Mesenchymal stem cell (in vitro differentiated cells and primary cell): ENCODE measurements at regions not wholly inside any gene's neighbourhood (a gene's known extent, or its start where the extent isn't known, plus 50 kb on each side); places are given as distances from the start of the nearest gene placed in this dataset.

Experiments used
- DNase-seq: peaks from one replicate; pipeline ENCODE4 v3.0.0-alpha.2; 2013
- H2AFZ ChIP-seq: one replicate; pipeline ENCODE4 v1.6.1; 2013; ENCODE audit warnings: low read depth, mild to moderate bottlenecking, control low read depth, inconsistent platforms, low read length, moderate library complexity
- H2AK5ac ChIP-seq: 2 replicates; pipeline ENCODE4 v1.6.1; 2013; ENCODE audit warnings: low read length, moderate library complexity, mild to moderate bottlenecking, inconsistent platforms; ENCODE audit not compliant: severe bottlenecking
- H2BK120ac ChIP-seq: one replicate; pipeline ENCODE4 v1.6.1; 2013; ENCODE audit warnings: low read depth, mild to moderate bottlenecking, inconsistent platforms, low read length, moderate library complexity
- H2BK12ac ChIP-seq, 2 experiments: one replicate each; pipeline ENCODE4 v1.6.1; 2013; ENCODE audit warnings: inconsistent platforms in 2 of 2, low read length in 2 of 2, mild to moderate bottlenecking in 2 of 2, moderate library complexity in 2 of 2, control low read depth in 1 of 2
- H2BK15ac ChIP-seq: one replicate; pipeline ENCODE4 v1.6.1; 2013; ENCODE audit warnings: mild to moderate bottlenecking, low read depth, inconsistent platforms; ENCODE audit not compliant: poor library complexity, severe bottlenecking
- H2BK5ac ChIP-seq: 2 replicates; pipeline ENCODE4 v1.6.1; 2013; ENCODE audit warnings: low read depth, mild to moderate bottlenecking, low read length, control low read depth, inconsistent platforms; ENCODE audit not compliant: poor library complexity, severe bottlenecking
- H3K14ac ChIP-seq, 2 experiments: one replicate each; pipeline ENCODE4 v1.6.1; 2013; ENCODE audit warnings: inconsistent platforms in 2 of 2, low read length in 2 of 2, control low read depth in 1 of 2, mild to moderate bottlenecking in 1 of 2, moderate library complexity in 1 of 2
- H3K18ac ChIP-seq, 2 experiments: one replicate each; pipeline ENCODE4 v1.6.1; 2013; ENCODE audit warnings: inconsistent platforms in 2 of 2, low read length in 2 of 2, control low read depth in 1 of 2, low read depth in 1 of 2, mild to moderate bottlenecking in 1 of 2
- H3K23ac ChIP-seq, 2 experiments: one replicate each; pipeline ENCODE4 v1.6.1; 2013; ENCODE audit warnings: inconsistent platforms in 2 of 2, low read length in 2 of 2, mild to moderate bottlenecking in 2 of 2, moderate library complexity in 2 of 2, control low read depth in 1 of 2
- H3K27ac ChIP-seq: 2 replicates; pipeline ENCODE4 v1.5.1; 2013; ENCODE audit warnings: mild to moderate bottlenecking, moderate library complexity, low read length, control low read depth, inconsistent platforms; ENCODE audit not compliant: poor library complexity, severe bottlenecking
- H3K27me3 ChIP-seq, 2 experiments: 2 replicates each; pipeline versions ENCODE4 v1.6.1 to v1.7.0; 2013; ENCODE audit warnings: low read length in 2 of 2, mild to moderate bottlenecking in 2 of 2, moderate library complexity in 2 of 2, control low read depth in 1 of 2, inconsistent platforms in 1 of 2; ENCODE audit not compliant: control insufficient read depth in 1 of 2, insufficient read depth in 1 of 2
- H3K36me3 ChIP-seq, 2 experiments: 2 replicates each; pipeline versions ENCODE4 v1.6.1 to v1.7.0; 2013; ENCODE audit warnings: low read length in 2 of 2, control low read depth in 1 of 2, inconsistent platforms in 1 of 2, low read depth in 1 of 2, mild to moderate bottlenecking in 1 of 2; ENCODE audit not compliant: insufficient read depth in 2 of 2, control insufficient read depth in 1 of 2
- H3K4ac ChIP-seq, 2 experiments: one replicate each; pipeline ENCODE4 v1.6.1; 2013; ENCODE audit warnings: inconsistent platforms in 2 of 2, low read length in 2 of 2, mild to moderate bottlenecking in 2 of 2, moderate library complexity in 2 of 2, control low read depth in 1 of 2, low read depth in 1 of 2
- H3K4me1 ChIP-seq: 2 replicates; pipeline ENCODE4 v1.6.1; 2013; ENCODE audit warnings: low read depth, low read length, control low read depth; ENCODE audit not compliant: control insufficient read depth, insufficient read depth
- H3K4me2 ChIP-seq: 2 replicates; pipeline ENCODE4 v1.6.1; 2013; ENCODE audit warnings: low read length, mild to moderate bottlenecking, inconsistent platforms; ENCODE audit not compliant: poor library complexity, severe bottlenecking
- H3K4me3 ChIP-seq, 2 experiments: 2 replicates each; pipeline versions ENCODE4 v1.5.1 to v1.7.0; 2013; ENCODE audit warnings: low read length in 2 of 2, mild to moderate bottlenecking in 2 of 2, control low read depth in 1 of 2, low read depth in 1 of 2; ENCODE audit not compliant: insufficient read depth in 1 of 2
- H3K79me1 ChIP-seq: replicated peaks from 2 replicates; pipeline ENCODE4 v1.6.1; 2013; ENCODE audit warnings: mild to moderate bottlenecking, control low read depth, low read length, inconsistent platforms; ENCODE audit not compliant: poor library complexity, severe bottlenecking
- H3K9ac ChIP-seq: 2 replicates; pipeline ENCODE4 v1.7.0; 2013; ENCODE audit warnings: mild to moderate bottlenecking, low read length, moderate library complexity
- H3K9me3 ChIP-seq: 2 replicates; pipeline ENCODE4 v1.7.0; 2013; ENCODE audit warnings: mild to moderate bottlenecking, low read length; ENCODE audit not compliant: control insufficient read depth
- H4K8ac ChIP-seq: one replicate; pipeline ENCODE4 v1.6.1; 2013; ENCODE audit warnings: inconsistent platforms, mild to moderate bottlenecking, low read length, moderate library complexity
- H4K91ac ChIP-seq: one replicate; pipeline ENCODE4 v1.6.1; 2013; ENCODE audit warnings: mild to moderate bottlenecking, low read length, inconsistent platforms
- WGBS: methylation state at CpG from one replicate; pipeline ENCODE4 v1.1.7; 2013; ENCODE audit warnings: mixed read lengths; 5-methylcytosine and 5-hydroxymethylcytosine counted together

DNA sequence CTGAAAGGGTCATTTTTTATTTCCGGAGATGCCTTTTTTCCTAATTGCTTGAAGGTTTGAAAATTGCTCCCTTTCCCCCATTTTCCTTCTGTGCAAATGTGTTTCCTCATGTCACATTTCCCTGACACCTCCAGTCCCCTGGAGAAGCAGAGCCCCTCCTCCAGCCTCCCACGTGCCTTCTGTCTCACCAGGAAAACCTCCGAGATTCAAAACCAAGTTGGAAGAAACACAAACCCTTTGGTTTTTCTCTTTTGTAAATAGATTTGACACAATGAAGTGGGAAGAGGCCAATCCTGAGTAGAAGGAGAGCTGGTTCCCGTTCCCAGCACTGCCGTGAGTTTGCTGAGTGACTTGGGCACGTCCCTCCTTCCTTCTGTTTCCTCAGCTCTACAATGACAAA, 125.4 kb upstream of the MYCN start:
- Histone ChIP-seq H4K8ac (no peak overlapping the region), H3K79me1 (no peaks in the 10 kb centered on the region), H3K36me3 (no peaks in the 10 kb centered on the region), H3K27me3 (peaks cover 20 to 21% of the 10 kb centered on the region in 2 experiments), H2BK12ac (no peak overlapping the region), H3K4ac (no peak overlapping the region), H3K4me2 (no peak overlapping the region), H3K27ac (no peak overlapping the region), H2AFZ (no peak overlapping the region), H4K91ac (no peak overlapping the region), H3K23ac (no peak overlapping the region), H3K18ac (no peak overlapping the region), H3K9me3 (peaks cover 2% of the 10 kb centered on the region), H2BK15ac (no peak overlapping the region), H3K4me1 (peaks cover 25% of the 10 kb centered on the region), H3K4me3 (no peak overlapping the region), H2BK5ac (no peak overlapping the region), H3K14ac (no peak overlapping the region), H2BK120ac (no peak overlapping the region), H3K9ac (no peak overlapping the region), H2AK5ac (no peak overlapping the region)
- 24% methylated on average over 4 of the region's 6 CpGs for WGBS
- DNase-seq = no peak

DNA sequence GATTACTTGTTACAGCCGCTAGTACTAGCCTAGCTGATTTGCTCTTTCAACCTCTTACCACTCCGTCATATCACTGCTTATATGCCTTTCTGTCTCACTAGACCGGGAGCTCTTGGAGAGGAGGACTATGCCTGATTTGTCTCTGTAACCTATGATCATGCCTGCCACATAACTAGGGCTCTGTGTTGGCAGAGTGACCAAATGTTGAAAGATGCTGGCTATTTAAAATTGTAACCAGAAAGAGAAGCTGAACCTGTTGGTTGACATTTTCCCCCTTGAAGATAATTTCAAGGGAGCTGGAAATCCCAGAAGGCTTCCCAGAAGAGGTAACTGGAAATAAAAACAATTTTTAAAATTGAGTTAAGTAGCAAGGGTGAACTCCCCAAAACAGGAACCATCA, 124.1 kb upstream of the MYCN start:
- H3K4me2 ChIP-seq = no peak overlapping the region
- H3K36me3 ChIP-seq = no peaks in the 10 kb centered on the region
- H3K27ac ChIP-seq = no peak overlapping the region
- H2AK5ac ChIP-seq = no peak overlapping the region
- H3K23ac ChIP-seq = no peak overlapping the region
- 91% methylated on average over 3 of the region's 3 CpGs for WGBS
- H2BK5ac ChIP-seq = no peak overlapping the region
- H3K14ac ChIP-seq = no peak overlapping the region
- H2BK12ac ChIP-seq = no peak overlapping the region
- H3K4me1 ChIP-seq = peaks cover 17% of the 10 kb centered on the region
- no peak overlapping the region for H3K4ac ChIP-seq
- H2BK120ac ChIP-seq = no peak overlapping the region
- no peak overlapping the region for H2BK15ac ChIP-seq
- H4K91ac ChIP-seq = no peak overlapping the region
- peaks cover 20 to 21% of the 10 kb centered on the region in 2 experiments for H3K27me3 ChIP-seq
- no peak overlapping the region for H2AFZ ChIP-seq
- H3K79me1 ChIP-seq = no peaks in the 10 kb centered on the region
- DNase-seq = no peak
- H3K9me3 ChIP-seq = peaks cover 2% of the 10 kb centered on the region
- no peak overlapping the region for H4K8ac ChIP-seq
- no peak overlapping the region for H3K9ac ChIP-seq
- no peak overlapping the region for H3K18ac ChIP-seq
- H3K4me3 ChIP-seq = no peak overlapping the region

DNA sequence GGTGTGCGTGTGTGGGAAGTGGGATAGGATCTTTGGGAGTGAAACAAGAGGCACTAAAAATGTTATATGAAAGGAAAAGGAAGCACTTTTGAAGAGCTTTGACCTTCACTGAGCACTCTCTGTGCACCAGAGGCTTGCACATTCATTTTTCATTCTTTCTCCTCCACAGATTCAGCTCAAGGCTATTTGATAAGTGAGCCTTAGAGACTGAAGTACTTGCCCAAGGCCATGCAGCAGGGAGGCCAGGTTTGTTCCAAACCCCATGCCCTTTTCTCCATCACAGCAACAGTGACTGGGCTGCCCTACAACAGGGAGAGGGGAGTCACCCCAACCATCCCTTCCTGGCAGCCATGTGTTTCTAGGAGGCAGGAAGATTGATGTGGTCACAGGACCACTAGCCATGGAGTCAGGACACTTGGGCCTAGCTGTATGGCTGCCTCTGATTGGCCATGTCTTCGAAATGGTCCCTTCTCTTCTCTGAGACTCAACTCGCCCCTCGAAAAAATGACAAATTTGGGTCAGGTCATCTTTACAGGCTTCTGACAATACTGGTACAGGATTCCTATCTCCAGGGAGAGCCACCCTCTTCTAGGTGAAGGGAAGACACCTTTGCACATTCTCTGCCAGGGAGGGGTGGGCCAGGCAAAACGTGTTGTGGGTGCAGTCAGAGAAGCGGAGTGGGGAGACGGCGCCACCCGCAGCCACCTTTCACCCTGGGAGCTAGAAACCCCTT, 123.5 kb upstream of the MYCN start:
- H3K4me2 ChIP-seq = no peak overlapping the region
- H3K36me3 ChIP-seq = no peaks in the 10 kb centered on the region
- DNase-seq = no peak
- H4K8ac ChIP-seq = no peak overlapping the region
- peaks cover 2% of the 10 kb centered on the region for H3K9me3 ChIP-seq
- H2BK12ac ChIP-seq = no peak overlapping the region
- H3K4me3 ChIP-seq = no peak overlapping the region
- H3K79me1 ChIP-seq = no peaks in the 10 kb centered on the region
- no peak overlapping the region for H3K14ac ChIP-seq
- no peak overlapping the region for H2AK5ac ChIP-seq
- H2BK120ac ChIP-seq = no peak overlapping the region
- peaks cover 13% of the 10 kb centered on the region for H3K4me1 ChIP-seq
- H2BK15ac ChIP-seq = no peak overlapping the region
- no peak overlapping the region for H3K18ac ChIP-seq
- no peak overlapping the region for H3K27ac ChIP-seq
- peaks cover 20 to 21% of the 10 kb centered on the region in 2 experiments for H3K27me3 ChIP-seq
- H2BK5ac ChIP-seq = no peak overlapping the region
- no peak overlapping the region for H3K4ac ChIP-seq
- H4K91ac ChIP-seq = peak overlapping the region; percentile 11
- H2AFZ ChIP-seq = no peak overlapping the region
- H3K23ac ChIP-seq = no peak overlapping the region
- 78% methylated on average over 9 of the region's 9 CpGs for WGBS
- H3K9ac ChIP-seq = no peak overlapping the region

DNA sequence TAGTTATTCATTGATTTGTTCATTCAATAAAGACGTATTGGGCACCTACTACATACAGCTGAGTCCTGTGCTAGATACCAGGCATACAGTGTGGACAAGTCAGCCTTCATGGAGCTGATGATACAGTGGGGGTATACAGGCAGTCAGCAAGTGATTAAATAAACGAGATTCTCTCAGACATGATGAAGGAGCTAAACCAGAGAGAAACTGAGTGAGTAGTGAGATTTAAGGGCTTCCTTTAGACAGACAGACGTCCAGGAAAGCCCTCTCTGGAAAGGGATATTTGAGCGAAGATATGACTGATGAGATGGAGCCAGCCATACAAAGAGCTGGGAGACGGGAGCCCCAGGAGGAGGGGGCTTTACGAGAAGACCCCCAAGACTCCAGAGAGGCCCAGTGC, 122.6 kb upstream of the MYCN start:
- Histone ChIP-seq H3K27me3 (peaks cover 20 to 21% of the 10 kb centered on the region in 2 experiments), H3K4me2 (no peak overlapping the region), H2AFZ (no peak overlapping the region), H3K23ac (no peak overlapping the region), H2BK120ac (no peak overlapping the region), H3K9ac (no peak overlapping the region), H4K8ac (no peak overlapping the region), H2BK12ac (no peak overlapping the region), H2AK5ac (no peak overlapping the region), H2BK5ac (no peak overlapping the region), H2BK15ac (no peak overlapping the region), H4K91ac (no peak overlapping the region), H3K79me1 (no peaks in the 10 kb centered on the region), H3K14ac (no peak overlapping the region), H3K27ac (no peak overlapping the region), H3K18ac (no peak overlapping the region), H3K4ac (no peak overlapping the region), H3K4me3 (no peak overlapping the region), H3K4me1 (peaks cover 12% of the 10 kb centered on the region), H3K36me3 (no peaks in the 10 kb centered on the region), H3K9me3 (peaks cover 2% of the 10 kb centered on the region)
- WGBS = 51% methylated on average over 6 of the region's 6 CpGs
- DNase-seq = no peak
